GM18511 (cell line): ENCODE measurements at regions not wholly inside any gene's neighbourhood (a gene's known extent, or its start where the extent isn't known, plus 50 kb on each side); places are given as distances from the start of the nearest gene placed in this dataset.
A peak's percentile ranks its signal among the peaks of the same experiment; 100 is the strongest.

Experiments used
- ATAC-seq: cut with Tn5 transposase; IDR thresholded peaks from one replicate; pipeline ENCODE4 v1.9.1; 2021; ENCODE audit warnings: mild to moderate bottlenecking, moderate library complexity; ENCODE audit not compliant: unreplicated experiment

- ATAC-seq: no peak
Observed at GRCh38 chr5:115072266-115073064, 97.2 kb downstream of the TRIM36 start.

DNA sequence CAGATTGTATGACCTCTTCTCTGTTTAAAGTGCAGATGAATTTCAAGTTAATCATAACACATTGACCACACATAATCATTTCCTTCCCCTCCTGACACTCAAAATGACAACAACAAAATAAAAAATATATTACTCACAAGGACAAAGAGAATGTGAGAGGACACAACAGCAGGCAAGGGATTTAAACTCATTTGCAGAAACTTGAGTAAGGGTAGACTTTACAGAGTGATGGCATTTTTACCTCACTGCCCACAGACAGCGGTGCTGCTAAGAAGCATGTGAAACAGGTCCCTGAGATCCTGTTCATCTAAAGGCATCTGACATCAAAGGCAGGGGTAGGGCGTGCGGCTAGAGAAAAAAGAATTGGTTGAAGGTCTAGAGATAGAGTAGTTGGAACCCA lies 99.0 kb downstream of the TRIM36 start:
- no peak for ATAC-seq

GRCh38 chr5:115069087-115069968 lies 100.4 kb downstream of the TRIM36 start:
- ATAC-seq: peak; percentile 43

DNA sequence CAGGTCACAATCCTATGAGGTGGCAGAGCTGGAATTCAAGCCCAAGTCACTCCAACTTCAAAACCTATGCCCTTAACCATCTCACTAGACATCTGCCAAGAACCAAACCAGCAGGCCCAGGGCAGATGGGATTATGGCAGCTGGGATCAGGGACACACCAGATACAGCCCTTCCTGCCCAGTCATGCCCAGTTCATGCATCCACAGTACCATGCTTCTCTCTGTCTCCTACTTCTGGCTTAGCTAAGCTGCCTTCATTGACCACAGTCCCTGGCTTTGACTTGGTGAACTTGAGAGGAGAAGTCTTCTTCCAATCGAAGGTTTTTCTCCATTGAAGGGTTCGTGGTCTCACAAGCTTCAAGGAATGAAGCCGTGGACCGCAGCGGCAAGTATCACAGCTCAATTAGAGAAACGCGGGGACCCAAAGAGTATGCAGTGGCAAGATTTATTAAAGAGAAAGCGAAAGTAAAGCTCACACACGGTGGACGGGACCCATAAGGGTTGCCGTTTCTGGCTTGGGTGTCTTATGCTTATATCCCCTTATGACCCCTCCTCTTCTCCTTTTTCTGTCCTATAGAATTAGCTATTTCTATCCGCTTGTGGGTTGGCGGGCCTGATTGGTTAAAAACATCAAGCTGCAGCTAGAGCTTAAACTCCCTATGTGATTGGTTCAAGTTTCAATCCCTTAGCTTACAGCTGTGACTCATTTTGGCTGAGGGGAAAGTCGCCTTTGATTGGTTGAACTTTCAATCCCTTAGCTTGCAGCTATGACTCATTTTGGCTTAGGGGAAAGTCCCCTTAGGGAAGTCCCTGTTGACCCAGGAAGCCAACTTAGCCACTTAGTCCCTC lies 101.2 kb downstream of the TRIM36 start:
- peak; percentile 77 for ATAC-seq

- ATAC-seq: no peak
Observed at GRCh38 chr5:115064380-115064779, 105.3 kb downstream of the TRIM36 start.

DNA sequence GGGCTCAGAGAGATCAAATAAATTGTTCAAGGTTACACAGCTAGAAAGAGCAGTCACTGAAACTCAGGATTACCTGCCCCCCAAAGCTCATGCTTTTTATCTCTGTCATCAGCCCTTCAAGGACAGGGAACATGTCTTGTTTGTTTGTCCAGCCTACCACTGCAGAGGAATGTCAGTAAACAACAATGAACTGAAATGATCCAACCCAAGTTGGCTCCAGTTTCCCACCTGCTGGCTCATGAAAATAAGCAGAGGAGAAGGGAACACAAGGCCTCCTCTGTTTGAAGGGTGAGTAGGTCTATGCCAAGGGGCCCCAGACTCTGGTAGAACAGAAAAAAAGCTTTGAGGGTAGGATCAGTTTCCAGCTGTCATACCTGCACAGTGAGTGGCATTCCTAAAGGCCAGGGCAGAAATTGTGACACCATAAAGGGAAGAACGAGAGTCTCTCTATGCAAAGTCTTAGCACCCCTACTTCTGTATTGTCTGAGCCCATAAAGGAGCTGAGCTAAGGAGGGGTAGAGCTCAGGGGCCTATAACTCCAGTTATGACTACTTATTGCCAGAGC lies 115.2 kb downstream of the TRIM36 start:
- no peak for ATAC-seq

DNA sequence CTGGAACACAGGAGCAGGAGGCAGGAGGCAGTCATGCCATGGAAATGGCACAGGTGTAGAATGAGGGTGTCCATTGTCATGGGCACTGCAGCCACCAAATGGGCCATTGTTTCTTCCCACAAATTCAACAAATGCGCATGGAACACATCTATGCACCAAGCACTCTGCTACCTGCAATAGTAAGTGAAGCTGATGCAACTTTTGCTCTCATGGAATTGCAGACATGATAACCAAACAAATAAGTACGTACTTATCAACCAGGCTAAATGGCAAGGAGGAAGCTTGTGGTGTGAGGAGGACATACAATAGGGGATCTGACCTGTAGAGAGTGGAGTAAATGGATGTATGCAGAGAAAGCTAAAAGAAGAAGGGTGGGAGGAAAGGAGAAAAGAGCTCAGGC lies 116.8 kb downstream of the TRIM36 start:
- ATAC-seq: no peak

- ATAC-seq: no peak
Observed at GRCh38 chr5:115050866-115051265, 118.8 kb downstream of the TRIM36 start.

DNA sequence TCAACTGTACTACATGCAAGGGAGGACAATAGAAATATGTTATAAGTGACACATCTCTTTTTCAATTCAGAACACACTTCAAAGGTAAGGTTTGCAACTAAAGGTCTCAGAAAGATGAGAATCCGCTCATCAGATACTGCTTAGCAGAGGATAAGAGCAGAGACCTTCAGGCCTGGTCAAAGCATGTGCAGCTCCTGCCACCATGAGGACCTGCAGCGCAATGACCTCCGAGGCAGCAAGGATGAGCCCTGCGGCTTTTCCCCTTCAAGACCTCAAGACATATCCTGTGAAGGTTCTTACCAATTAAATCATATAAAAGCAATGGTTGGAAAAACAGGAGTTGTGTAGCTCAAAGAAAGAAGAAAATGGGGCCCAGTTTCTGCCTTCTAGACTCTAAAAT lies 135.8 kb downstream of the TRIM36 start:
- ATAC-seq: no peak

- ATAC-seq: no peak
Observed at GRCh38 chr5:115028557-115028956, 141.2 kb downstream of the TRIM36 start.

- no peak for ATAC-seq
Observed at GRCh38 chr5:115024922-115025321, 144.8 kb downstream of the TRIM36 start.

DNA sequence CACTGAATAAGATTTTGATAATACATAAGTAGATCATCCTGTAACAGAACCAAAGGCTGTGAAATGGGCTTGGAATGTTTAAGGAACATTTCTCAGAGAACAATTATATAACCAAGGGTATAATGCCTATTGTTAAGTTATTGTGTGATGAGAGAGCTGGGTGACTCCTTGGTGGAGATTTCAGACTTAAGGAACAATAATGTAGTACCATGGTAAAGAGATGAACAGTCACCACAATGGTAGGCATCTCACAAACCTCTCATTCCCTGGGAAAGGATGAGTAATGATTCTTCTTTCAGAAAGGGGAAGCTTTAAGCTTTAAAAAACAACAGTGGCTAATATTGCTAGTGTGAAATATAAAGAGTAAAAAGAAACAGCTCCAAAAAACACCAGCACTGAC lies 147.4 kb downstream of the TRIM36 start:
- no peak for ATAC-seq

- no peak for ATAC-seq
Observed at GRCh38 chr5:115016646-115017045, 153.1 kb downstream of the TRIM36 start.

- no peak for ATAC-seq
Observed at GRCh38 chr5:114999176-114999575, 170.5 kb downstream of the TRIM36 start.

- no peak for ATAC-seq
Observed at GRCh38 chr5:114989512-114989911, 180.2 kb downstream of the TRIM36 start.

- ATAC-seq: no peak
Observed at GRCh38 chr5:114988096-114988495, 181.6 kb downstream of the TRIM36 start.

DNA sequence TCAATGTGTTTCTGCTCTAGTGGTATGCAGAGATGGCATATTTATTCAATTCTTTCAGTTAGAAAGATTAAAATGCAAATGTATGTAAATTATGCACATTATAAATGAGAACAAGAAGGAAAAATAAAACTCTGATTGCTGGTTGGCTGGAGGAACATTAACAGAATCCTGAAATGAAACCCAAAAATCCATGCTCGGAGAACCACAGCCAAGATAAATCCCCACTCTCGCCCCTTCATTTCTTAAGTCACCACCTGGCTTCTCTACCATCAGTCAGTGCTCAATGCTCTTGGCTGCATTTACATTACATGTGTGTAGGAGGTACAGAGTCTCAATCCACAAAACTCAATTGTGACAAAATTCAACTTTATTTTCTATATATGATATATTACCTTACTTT lies 184.9 kb downstream of the TRIM36 start:
- no peak for ATAC-seq

GRCh38 chr5:114981111-114981510 lies 188.6 kb downstream of the TRIM36 start:
- ATAC-seq: no peak

- peak; percentile 66 for ATAC-seq
Observed at GRCh38 chr5:114977979-114978573, 191.6 kb downstream of the TRIM36 start.

GRCh38 chr5:114969482-114969881 lies 200.2 kb downstream of the TRIM36 start:
- no peak for ATAC-seq
